ENCODE measurements at regions not wholly inside any gene's neighbourhood (a gene's known extent, or its start where the extent isn't known, plus 50 kb on each side); places are given as distances from the start of the nearest gene placed in this dataset.

DNA sequence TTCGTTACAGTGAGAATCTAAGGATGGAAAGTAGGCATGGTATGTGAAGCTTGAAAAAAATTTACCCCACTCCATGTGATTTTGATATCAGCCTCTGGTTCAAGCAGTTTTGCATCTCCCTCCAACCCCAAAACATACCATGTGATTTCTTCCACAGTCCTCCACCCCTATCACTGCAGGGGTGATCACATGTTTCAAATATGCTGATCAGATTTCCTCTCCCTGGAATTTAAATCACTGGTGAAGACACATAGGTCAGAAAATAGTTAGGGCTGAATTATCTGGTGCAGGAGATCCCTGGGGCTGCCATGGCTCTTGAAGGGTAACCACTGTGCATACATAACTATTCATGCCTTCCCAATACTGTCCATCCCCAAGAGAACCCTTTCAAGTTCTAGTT is 119.7 kb upstream of the THRB start:
- WGBS, 2 experiments (ENCODE audit: extremely low coverage in 2 of 2, insufficient read length in 1 of 2), result no CpG with 5 or more reads among the region's 1 CpG

More for the DNA sequence above, 119.7 kb upstream of the THRB start:
- Histone ChIP-seq H3K9me1 (ENCODE audit: insufficient read depth, low read length) (no peaks in the 10 kb centered on the region), H3K27me3 (ENCODE audit: control insufficient read depth, insufficient read depth, low read length) (no peaks in the 10 kb centered on the region), H3K4me3 (ENCODE audit: insufficient read depth, low read depth, low read length) (no peak overlapping the region), H2BK120ac (ENCODE audit: low read depth, low read length) (no peak overlapping the region), H3K36me3 (ENCODE audit: control insufficient read depth, insufficient read depth, low read length) (no peaks in the 10 kb centered on the region), H3K23ac (ENCODE audit: low read depth, low read length) (no peak overlapping the region), H3K18ac (ENCODE audit: low read depth, low read length) (no peak overlapping the region), H3K9me3 (ENCODE audit: control insufficient read depth, insufficient read depth, low read length) (no peaks in the 10 kb centered on the region), H4K91ac (ENCODE audit: insufficient read depth, low read depth, low read length) (no peak overlapping the region), H2BK5ac (ENCODE audit: low read depth, low read length, poor library complexity, severe bottlenecking) (no peak overlapping the region), H4K5ac (ENCODE audit: low read depth, low read length) (no peak overlapping the region), H2BK20ac (ENCODE audit: low read depth, low read length) (no peak overlapping the region), H2AK9ac (replicated peaks; ENCODE audit: low read depth, low read length, poor library complexity) (no peak overlapping the region), H4K20me1 (ENCODE audit: insufficient read depth, low read length) (no peaks in the 10 kb centered on the region), H3K4me2 (ENCODE audit: low read depth, low read length) (no peak overlapping the region), H3K4ac (ENCODE audit: low read depth, low read length) (no peak overlapping the region), H3K4me1 (ENCODE audit: control insufficient read depth, insufficient read depth, low read length) (no peaks in the 10 kb centered on the region), H3K14ac (replicated peaks; ENCODE audit: low read depth, low read length) (no peak overlapping the region), H4K8ac (ENCODE audit: low read depth in 2 of 2, low read length in 2 of 2) (no peak overlapping the region), H3K9ac (ENCODE audit: low read depth, low read length) (no peak overlapping the region), H3K27ac (ENCODE audit: insufficient read depth, low read length) (no peak overlapping the region), H2AFZ (replicated peaks; ENCODE audit: low read length, poor library complexity) (no peak overlapping the region), H2BK15ac (ENCODE audit: low read depth, low read length) (no peak overlapping the region), H3K79me1 (ENCODE audit: low read depth in 1 of 2, low read length in 2 of 2) (no peaks in the 10 kb centered on the region), H2AK5ac (ENCODE audit: low read depth, low read length) (no peak overlapping the region), H3K56ac (ENCODE audit: extremely low read depth, insufficient read depth, low read length) (no peak overlapping the region)
- ATAC-seq (ENCODE audit: low read depth), result no peak
- TF ChIP-seq, protein P1, sequence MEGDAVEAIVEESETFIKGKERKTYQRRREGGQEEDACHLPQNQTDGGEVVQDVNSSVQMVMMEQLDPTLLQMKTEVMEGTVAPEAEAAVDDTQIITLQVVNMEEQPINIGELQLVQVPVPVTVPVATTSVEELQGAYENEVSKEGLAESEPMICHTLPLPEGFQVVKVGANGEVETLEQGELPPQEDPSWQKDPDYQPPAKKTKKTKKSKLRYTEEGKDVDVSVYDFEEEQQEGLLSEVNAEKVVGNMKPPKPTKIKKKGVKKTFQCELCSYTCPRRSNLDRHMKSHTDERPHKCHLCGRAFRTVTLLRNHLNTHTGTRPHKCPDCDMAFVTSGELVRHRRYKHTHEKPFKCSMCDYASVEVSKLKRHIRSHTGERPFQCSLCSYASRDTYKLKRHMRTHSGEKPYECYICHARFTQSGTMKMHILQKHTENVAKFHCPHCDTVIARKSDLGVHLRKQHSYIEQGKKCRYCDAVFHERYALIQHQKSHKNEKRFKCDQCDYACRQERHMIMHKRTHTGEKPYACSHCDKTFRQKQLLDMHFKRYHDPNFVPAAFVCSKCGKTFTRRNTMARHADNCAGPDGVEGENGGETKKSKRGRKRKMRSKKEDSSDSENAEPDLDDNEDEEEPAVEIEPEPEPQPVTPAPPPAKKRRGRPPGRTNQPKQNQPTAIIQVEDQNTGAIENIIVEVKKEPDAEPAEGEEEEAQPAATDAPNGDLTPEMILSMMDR (conservative IDR thresholded peaks at IDR 0.05; ENCODE audit: low read depth, low read length), result no peak
- TF ChIP-seq, protein P2, sequence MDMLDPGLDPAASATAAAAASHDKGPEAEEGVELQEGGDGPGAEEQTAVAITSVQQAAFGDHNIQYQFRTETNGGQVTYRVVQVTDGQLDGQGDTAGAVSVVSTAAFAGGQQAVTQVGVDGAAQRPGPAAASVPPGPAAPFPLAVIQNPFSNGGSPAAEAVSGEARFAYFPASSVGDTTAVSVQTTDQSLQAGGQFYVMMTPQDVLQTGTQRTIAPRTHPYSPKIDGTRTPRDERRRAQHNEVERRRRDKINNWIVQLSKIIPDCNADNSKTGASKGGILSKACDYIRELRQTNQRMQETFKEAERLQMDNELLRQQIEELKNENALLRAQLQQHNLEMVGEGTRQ (IDR thresholded peaks at IDR 0.05; ENCODE audit: low read depth, low read length), result no peak
- no peak for TF ChIP-seq RCOR1 (IDR thresholded peaks at IDR 0.05; ENCODE audit: insufficient replicate concordance, low read length)
- no peak for TF ChIP-seq RFX5 (IDR thresholded peaks at IDR 0.05; ENCODE audit: low read depth, low read length)
- no peak for TF ChIP-seq MAZ (IDR thresholded peaks at IDR 0.05; ENCODE audit: borderline replicate concordance, low read depth, low read length)
- TF ChIP-seq FOS (IDR thresholded peaks at IDR 0.05; ENCODE audit: low read depth, low read length), result no peak
- TF ChIP-seq MXI1 (IDR thresholded peaks at IDR 0.05; ENCODE audit: borderline replicate concordance, low read depth, low read length), result no peak
- TF ChIP-seq CEBPB (IDR thresholded peaks at IDR 0.05; ENCODE audit: low read depth, low read length), result no peak
- TF ChIP-seq MAFK (IDR thresholded peaks at IDR 0.05; ENCODE audit: low read depth, low read length), result no peak
- TF ChIP-seq, protein P3, sequence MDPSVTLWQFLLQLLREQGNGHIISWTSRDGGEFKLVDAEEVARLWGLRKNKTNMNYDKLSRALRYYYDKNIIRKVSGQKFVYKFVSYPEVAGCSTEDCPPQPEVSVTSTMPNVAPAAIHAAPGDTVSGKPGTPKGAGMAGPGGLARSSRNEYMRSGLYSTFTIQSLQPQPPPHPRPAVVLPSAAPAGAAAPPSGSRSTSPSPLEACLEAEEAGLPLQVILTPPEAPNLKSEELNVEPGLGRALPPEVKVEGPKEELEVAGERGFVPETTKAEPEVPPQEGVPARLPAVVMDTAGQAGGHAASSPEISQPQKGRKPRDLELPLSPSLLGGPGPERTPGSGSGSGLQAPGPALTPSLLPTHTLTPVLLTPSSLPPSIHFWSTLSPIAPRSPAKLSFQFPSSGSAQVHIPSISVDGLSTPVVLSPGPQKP (IDR thresholded peaks at IDR 0.05; ENCODE audit: borderline replicate concordance, low read depth, low read length), result no peak
- TF ChIP-seq NFE2L2 (IDR thresholded peaks at IDR 0.05; ENCODE audit: low read depth, low read length), result no peak
- TF ChIP-seq POLR2A (IDR thresholded peaks at IDR 0.05; ENCODE audit: low read depth, low read length), result no peak
- TF ChIP-seq RAD21 (IDR thresholded peaks at IDR 0.05; ENCODE audit: low read length), result no peak
- intact Hi-C loops (cut with micrococcal nuclease) (no loop called here), dilution Hi-C loops (cut with HindIII; ENCODE audit: low sequenced_read_pairs, unreplicated experiment) (no loop called here), in situ Hi-C loops (cut with MboI; ENCODE audit: low sequenced_read_pairs) (no loop called here)
- BruUV-seq (replicated peaks), result no TSS peak
- DNase-seq, result no peak
- ChIA-PET CTCF (no interaction called here), POLR2A (ENCODE audit: unreplicated experiment) (no interaction called here)
